Activated T-helper 17 cell treated with anti-CD3 and anti-CD28 coated beads, Interleukin-2, amount 50 U/mL, for 72 hours (primary cell): ENCODE measurements at regions not wholly inside any gene's neighbourhood (a gene's known extent, or its start where the extent isn't known, plus 50 kb on each side); places are given as distances from the start of the nearest gene placed in this dataset.

Experiments used
- ATAC-seq: fragments of 150-1000 bp; cut with Tn5 transposase; replicated peaks from 2 replicates; pipeline ENCODE4 v1.10.0; 2021; ENCODE audit warnings: mild to moderate bottlenecking, moderate library complexity
- H3K27ac Mint-ChIP-seq: one replicate; pipeline ENCODE4 v1.8.0; 2022; ENCODE audit warnings: mixed read lengths
- H3K27me3 Mint-ChIP-seq: one replicate; pipeline ENCODE4 v1.8.0; 2022; ENCODE audit warnings: mixed read lengths
- H3K36me3 Mint-ChIP-seq: one replicate; pipeline ENCODE4 v1.8.0; 2022; ENCODE audit warnings: low read depth, mild to moderate bottlenecking, mixed read lengths
- H3K4me1 Mint-ChIP-seq: one replicate; pipeline ENCODE4 v1.8.0; 2022; ENCODE audit warnings: mixed read lengths
- H3K4me3 Mint-ChIP-seq: one replicate; pipeline ENCODE4 v1.8.0; 2022; ENCODE audit warnings: mild to moderate bottlenecking, mixed read lengths
- H3K9me3 Mint-ChIP-seq: one replicate; pipeline ENCODE4 v1.8.0; 2022; ENCODE audit warnings: mixed read lengths

GRCh38 chr3:180239939-180240338 is 203.2 kb upstream of the PEX5L start:
- Mint-ChIP-seq H3K27me3 (no peaks in the 10 kb centered on the region), H3K4me1 (no peaks in the 10 kb centered on the region), H3K9me3 (peaks cover 6% of the 10 kb centered on the region), H3K27ac (no peak overlapping the region), H3K4me3 (no peak overlapping the region), H3K36me3 (no peaks in the 10 kb centered on the region)
- ATAC-seq = no peak

- Mint-ChIP-seq H3K4me1 (no peaks in the 10 kb centered on the region), H3K27me3 (peaks cover 8% of the 10 kb centered on the region), H3K27ac (no peak overlapping the region)
Observed at GRCh38 chr3:180246688-180247195, 210.0 kb upstream of the PEX5L start.

GRCh38 chr3:180250172-180250571 is 213.4 kb upstream of the PEX5L start:
- Mint-ChIP-seq H3K9me3 (no peaks in the 10 kb centered on the region), H3K36me3 (no peaks in the 10 kb centered on the region), H3K27me3 (peaks cover 13% of the 10 kb centered on the region), H3K27ac (no peak overlapping the region), H3K4me1 (no peaks in the 10 kb centered on the region), H3K4me3 (no peak overlapping the region)
- no peak for ATAC-seq

More at GRCh38 chr3:180246688-180247195, 210.0 kb upstream of the PEX5L start:
- H3K4me3 Mint-ChIP-seq = no peak overlapping the region
- H3K36me3 Mint-ChIP-seq = no peaks in the 10 kb centered on the region
- H3K9me3 Mint-ChIP-seq = no peaks in the 10 kb centered on the region
- no peak for ATAC-seq

DNA sequence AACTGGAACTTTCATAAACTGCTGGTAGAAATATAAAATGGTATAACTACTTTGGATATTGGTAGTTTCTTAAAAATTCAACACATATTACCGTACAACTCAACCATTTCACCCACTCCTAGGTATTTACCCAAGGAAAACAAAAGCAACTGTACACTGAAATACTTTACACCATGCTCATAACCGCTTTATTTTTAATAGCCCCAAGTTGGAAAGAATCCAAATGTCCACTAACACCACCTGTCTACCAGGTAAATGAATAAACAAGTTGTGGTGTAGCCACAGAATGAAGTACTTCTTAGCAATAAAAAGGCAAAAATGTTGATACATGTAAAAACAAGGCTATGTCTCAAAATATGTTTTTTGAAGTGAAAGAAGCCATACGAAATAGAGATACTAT is 215.9 kb upstream of the PEX5L start:
- Mint-ChIP-seq H3K9me3 (peaks cover 5% of the 10 kb centered on the region), H3K4me1 (no peaks in the 10 kb centered on the region), H3K27ac (no peak overlapping the region), H3K27me3 (peaks cover 10% of the 10 kb centered on the region), H3K36me3 (no peaks in the 10 kb centered on the region), H3K4me3 (no peak overlapping the region)
- ATAC-seq = no peak

DNA sequence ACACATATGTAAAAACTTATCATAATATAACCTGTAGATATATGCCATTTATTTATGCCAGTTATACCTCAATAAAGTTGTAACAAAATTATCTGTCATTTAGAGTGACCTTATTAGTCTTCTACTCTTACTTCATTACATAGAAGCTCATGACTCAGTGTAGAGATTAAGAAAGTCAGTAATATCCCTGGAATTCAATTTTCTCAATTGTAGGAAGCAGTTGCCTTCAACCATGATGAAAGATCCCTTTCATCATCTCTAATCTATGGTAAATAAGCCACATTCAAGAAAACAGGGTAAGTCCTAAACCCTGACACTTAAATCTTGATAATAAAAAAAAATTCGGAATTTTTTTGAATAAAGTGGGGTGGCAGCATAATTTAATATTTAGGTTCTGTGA is 216.5 kb upstream of the PEX5L start:
- Mint-ChIP-seq H3K9me3 (peaks cover 5% of the 10 kb centered on the region), H3K4me1 (no peaks in the 10 kb centered on the region), H3K27ac (no peak overlapping the region), H3K4me3 (no peak overlapping the region), H3K27me3 (peaks cover 9% of the 10 kb centered on the region), H3K36me3 (no peaks in the 10 kb centered on the region)
- ATAC-seq = no peak

- no peak for ATAC-seq
- H3K9me3 Mint-ChIP-seq = peaks cover 9% of the 10 kb centered on the region
- no peak overlapping the region for H3K4me3 Mint-ChIP-seq
Observed at GRCh38 chr3:180264479-180264878, 227.7 kb upstream of the PEX5L start.

DNA sequence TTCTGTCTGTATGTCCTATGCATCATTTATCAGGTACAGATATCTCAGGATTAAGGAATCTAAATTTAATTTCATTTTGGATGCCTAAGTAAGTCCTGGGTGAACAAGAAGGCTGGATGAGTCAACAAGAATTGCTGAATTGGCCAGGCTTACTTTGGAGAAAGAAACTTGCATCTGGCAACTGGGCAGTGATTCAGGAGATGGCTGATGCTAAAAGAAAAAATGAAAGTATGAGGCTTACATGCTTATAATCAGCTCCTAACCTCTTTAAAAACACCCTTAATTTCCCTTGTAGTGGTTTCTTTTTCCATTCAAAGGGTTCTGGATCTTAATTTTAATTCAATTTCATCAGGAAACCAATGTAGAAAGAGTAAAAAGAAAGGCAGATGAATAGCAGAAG is 228.8 kb upstream of the PEX5L start:
- H3K27me3 Mint-ChIP-seq = no peaks in the 10 kb centered on the region
- H3K4me3 Mint-ChIP-seq = no peak overlapping the region
- ATAC-seq = no peak
- H3K4me1 Mint-ChIP-seq = no peaks in the 10 kb centered on the region
- no peaks in the 10 kb centered on the region for H3K36me3 Mint-ChIP-seq
- H3K27ac Mint-ChIP-seq = no peak overlapping the region
- H3K9me3 Mint-ChIP-seq = peaks cover 9% of the 10 kb centered on the region

More at GRCh38 chr3:180264479-180264878, 227.7 kb upstream of the PEX5L start:
- H3K27me3 Mint-ChIP-seq = no peaks in the 10 kb centered on the region
- H3K36me3 Mint-ChIP-seq = no peaks in the 10 kb centered on the region
- H3K27ac Mint-ChIP-seq = no peak overlapping the region
- H3K4me1 Mint-ChIP-seq = no peaks in the 10 kb centered on the region

DNA sequence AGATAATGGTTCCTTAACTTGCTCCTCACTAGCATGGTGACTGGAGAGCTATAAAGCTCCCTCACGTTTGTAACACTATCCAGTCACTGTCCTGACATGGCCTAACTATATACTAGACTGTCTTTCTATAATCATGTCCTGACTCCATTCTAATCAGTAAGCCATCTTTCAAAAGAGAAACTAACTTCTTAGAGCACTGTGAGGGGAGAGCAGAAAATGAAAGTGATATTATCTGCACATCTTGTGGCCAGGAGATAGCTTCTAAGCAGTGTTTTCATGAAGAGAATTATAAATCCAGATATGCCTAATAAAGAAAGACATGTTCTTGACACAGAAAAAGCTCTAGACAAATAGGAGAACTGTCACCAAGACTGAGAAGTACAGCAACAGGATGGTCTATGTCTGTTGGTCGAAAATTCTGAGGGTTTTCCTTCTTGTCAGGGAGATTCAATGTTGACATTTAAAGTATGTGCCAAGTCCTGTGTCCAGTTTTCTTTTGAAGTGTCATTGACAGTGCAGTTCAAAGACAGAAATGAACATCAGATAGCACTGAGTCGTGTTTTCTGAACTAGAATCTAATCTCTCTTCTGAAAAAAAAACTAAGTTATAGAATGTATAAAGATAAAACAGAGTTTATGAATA is 230.6 kb upstream of the PEX5L start:
- Mint-ChIP-seq H3K36me3 (no peaks in the 10 kb centered on the region), H3K27me3 (no peaks in the 10 kb centered on the region), H3K4me1 (no peaks in the 10 kb centered on the region), H3K27ac (no peak overlapping the region), H3K4me3 (peak overlapping the region; percentile 4), H3K9me3 (peaks cover 2% of the 10 kb centered on the region)
- ATAC-seq = peak; percentile 60

GRCh38 chr3:180274536-180274935 is 237.8 kb upstream of the PEX5L start:
- no peak for ATAC-seq
- Mint-ChIP-seq H3K9me3 (peaks cover 6% of the 10 kb centered on the region), H3K4me3 (no peak overlapping the region), H3K27ac (no peak overlapping the region), H3K36me3 (no peaks in the 10 kb centered on the region), H3K4me1 (no peaks in the 10 kb centered on the region), H3K27me3 (peaks cover 4% of the 10 kb centered on the region)

- H3K9me3 Mint-ChIP-seq = peaks cover 6% of the 10 kb centered on the region
- no peak for ATAC-seq
- no peaks in the 10 kb centered on the region for H3K4me1 Mint-ChIP-seq
- H3K36me3 Mint-ChIP-seq = no peaks in the 10 kb centered on the region
- no peak overlapping the region for H3K27ac Mint-ChIP-seq
- no peak overlapping the region for H3K4me3 Mint-ChIP-seq
- H3K27me3 Mint-ChIP-seq = peaks cover 4% of the 10 kb centered on the region
Observed at GRCh38 chr3:180275176-180275575, 238.4 kb upstream of the PEX5L start.

- H3K4me1 Mint-ChIP-seq = no peaks in the 10 kb centered on the region
- peaks cover 6% of the 10 kb centered on the region for H3K9me3 Mint-ChIP-seq
- no peak overlapping the region for H3K4me3 Mint-ChIP-seq
- H3K27ac Mint-ChIP-seq = no peak overlapping the region
- H3K27me3 Mint-ChIP-seq = peaks cover 4% of the 10 kb centered on the region
- H3K36me3 Mint-ChIP-seq = no peaks in the 10 kb centered on the region
- ATAC-seq = no peak
Observed at GRCh38 chr3:180277041-180277440, 240.3 kb upstream of the PEX5L start.

- no peak for ATAC-seq
- peaks cover 4% of the 10 kb centered on the region for H3K27me3 Mint-ChIP-seq
- no peaks in the 10 kb centered on the region for H3K36me3 Mint-ChIP-seq
- peaks cover 6% of the 10 kb centered on the region for H3K9me3 Mint-ChIP-seq
- no peak overlapping the region for H3K27ac Mint-ChIP-seq
- no peaks in the 10 kb centered on the region for H3K4me1 Mint-ChIP-seq
- H3K4me3 Mint-ChIP-seq = no peak overlapping the region
Observed at GRCh38 chr3:180278583-180279188, 241.9 kb upstream of the PEX5L start.

DNA sequence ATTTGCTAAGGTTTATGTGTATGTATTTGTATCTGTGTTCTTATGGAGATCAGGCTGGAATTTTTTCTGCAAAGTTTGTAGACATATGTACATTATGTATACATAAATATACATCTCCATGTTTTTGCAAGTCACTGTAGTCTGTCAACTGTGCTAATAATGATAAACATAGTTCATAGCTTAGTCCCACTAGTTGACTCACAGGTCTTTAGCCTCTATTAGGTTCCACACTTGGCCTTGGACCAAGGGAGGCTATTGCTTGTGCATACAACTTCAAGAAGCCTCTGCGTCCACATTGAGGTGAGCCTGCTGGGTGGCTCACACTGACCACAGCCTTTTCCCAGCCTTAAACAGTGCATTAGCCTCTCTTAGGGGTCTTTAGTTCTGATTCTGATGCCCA is 243.8 kb upstream of the PEX5L start:
- Mint-ChIP-seq H3K9me3 (no peaks in the 10 kb centered on the region), H3K4me1 (no peaks in the 10 kb centered on the region), H3K27ac (no peak overlapping the region), H3K36me3 (no peaks in the 10 kb centered on the region), H3K27me3 (peaks cover 4% of the 10 kb centered on the region), H3K4me3 (no peak overlapping the region)
- ATAC-seq = no peak

DNA sequence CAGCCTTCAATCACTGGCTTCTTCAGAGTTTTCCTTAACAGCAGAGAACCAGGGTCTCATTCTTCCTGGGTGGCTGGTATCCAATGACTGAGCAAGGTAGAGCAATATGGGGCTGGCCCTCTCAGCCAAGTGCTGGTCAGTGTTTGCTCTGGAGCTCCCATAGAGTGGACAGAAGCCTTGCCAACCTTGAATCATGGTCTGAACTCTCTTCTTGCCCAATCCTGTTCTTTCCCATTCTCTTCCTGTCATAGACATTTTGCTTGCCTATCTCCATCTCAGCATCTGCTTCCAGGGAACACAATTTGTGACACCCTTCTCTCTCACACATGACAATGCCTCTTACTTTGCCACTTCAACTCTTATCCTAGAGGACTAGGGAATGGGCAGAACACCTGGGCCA is 245.6 kb upstream of the PEX5L start:
- Mint-ChIP-seq H3K36me3 (no peaks in the 10 kb centered on the region), H3K9me3 (no peaks in the 10 kb centered on the region), H3K4me3 (no peak overlapping the region), H3K4me1 (no peaks in the 10 kb centered on the region), H3K27me3 (peaks cover 4% of the 10 kb centered on the region), H3K27ac (no peak overlapping the region)
- no peak for ATAC-seq

DNA sequence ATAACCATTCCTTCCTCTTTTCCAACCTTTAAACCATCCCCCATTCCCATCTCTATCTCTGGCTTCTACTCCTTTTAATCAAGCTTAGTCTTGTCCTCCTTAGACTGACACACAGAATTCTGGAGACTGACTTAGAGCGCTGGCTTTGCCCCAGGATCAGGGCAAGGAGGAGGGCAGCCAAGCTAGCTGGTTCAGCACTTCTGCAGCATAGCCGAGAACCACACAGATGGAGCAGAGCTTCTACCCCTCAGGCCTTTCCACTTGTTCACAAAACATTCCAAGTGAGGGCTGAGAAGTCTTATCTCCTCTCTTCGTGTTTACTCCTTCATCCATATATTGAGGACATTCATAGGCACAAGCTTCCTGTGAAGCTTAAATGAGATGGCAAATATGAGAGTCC is 246.5 kb upstream of the PEX5L start:
- Mint-ChIP-seq H3K4me1 (no peaks in the 10 kb centered on the region), H3K4me3 (no peak overlapping the region), H3K27ac (no peak overlapping the region), H3K36me3 (no peaks in the 10 kb centered on the region), H3K27me3 (no peaks in the 10 kb centered on the region), H3K9me3 (no peaks in the 10 kb centered on the region)
- ATAC-seq = no peak
